NCI-H128 (cell line): ENCODE measurements at regions not wholly inside any gene's neighbourhood (a gene's known extent, or its start where the extent isn't known, plus 50 kb on each side); places are given as distances from the start of the nearest gene placed in this dataset.

ENCODE experiments used
- DNase-seq: peaks from one replicate; lab custom pipeline; 2025; ENCODE audit not compliant: unreplicated experiment; lab: John Stamatoyannopoulos, UW

GRCh38 chr16:85398050-85398451 lies 215.1 kb upstream of the GSE1 start:
- no peak for DNase-seq

DNA sequence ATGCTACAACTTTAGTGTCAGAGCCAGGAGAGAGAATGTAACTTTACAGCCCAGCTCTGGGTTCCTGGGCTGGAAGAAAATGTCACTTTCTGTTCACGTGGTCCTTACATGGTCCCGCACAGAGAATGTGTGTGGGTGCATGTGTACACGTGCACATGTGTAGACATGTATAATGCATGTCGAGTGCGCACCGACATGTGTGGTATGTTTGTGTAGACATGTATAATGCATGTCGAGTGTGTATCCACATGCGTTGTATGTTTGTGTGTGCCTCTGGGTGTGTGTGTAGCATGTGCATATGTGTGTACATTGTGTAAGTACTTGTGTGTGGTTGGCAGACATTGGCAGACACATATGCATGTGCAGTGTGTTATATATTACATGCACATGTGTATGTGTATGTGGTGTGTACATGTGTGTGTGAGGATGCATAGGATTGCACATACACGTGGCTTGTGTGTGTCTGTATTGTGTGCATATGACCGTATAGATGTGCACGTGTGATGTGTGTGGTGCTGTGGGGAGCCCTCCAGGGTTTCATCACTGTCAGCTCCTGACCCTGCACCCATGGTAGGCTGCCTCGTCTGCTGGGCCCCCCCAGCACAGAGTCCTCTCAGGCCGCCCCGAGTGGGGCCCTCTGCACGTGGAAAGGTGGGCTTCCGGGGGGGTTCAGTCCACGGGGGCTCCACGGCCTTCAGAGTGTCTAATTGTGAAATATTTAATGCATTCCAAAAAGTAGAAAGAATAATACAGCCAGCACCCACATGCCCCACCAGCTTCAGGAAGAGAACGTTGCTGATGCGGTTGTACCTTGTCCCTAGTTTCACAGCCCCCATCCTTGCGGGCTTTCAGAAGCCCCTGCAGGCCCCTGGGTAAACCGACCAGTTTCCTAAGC lies 214.2 kb upstream of the GSE1 start:
- no peak for DNase-seq

GRCh38 chr16:85399583-85400284 lies 213.4 kb upstream of the GSE1 start:
- DNase-seq: no peak

- no peak for DNase-seq
Observed at GRCh38 chr16:85400305-85401205, 212.6 kb upstream of the GSE1 start.

DNA sequence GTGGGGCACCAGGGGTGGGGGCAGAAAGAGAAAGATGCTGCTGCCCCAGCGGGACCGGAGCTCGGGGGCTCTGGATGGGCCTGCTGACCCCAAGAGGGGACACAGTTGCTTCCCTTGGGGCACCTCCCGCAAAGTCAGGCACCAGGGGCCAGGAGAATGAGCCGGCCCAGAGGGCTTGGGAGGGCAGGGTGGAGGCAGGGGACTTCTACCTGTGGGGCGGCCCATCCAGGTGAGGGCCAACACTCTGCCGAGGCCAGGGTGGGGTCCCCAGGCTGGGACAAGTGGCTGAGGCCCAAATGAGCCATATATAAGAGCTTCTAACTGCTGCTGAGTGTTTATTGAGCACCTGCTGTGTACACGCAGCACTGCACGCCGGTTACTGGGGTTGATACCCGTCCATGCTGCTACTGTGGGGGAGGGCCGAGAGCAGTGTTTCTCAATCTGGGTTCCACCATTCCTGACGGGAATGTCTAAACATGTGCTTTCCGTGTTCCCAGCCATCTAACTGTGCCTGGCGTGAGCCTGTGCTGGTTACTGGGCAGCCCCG lies 211.7 kb upstream of the GSE1 start:
- no peak for DNase-seq

DNA sequence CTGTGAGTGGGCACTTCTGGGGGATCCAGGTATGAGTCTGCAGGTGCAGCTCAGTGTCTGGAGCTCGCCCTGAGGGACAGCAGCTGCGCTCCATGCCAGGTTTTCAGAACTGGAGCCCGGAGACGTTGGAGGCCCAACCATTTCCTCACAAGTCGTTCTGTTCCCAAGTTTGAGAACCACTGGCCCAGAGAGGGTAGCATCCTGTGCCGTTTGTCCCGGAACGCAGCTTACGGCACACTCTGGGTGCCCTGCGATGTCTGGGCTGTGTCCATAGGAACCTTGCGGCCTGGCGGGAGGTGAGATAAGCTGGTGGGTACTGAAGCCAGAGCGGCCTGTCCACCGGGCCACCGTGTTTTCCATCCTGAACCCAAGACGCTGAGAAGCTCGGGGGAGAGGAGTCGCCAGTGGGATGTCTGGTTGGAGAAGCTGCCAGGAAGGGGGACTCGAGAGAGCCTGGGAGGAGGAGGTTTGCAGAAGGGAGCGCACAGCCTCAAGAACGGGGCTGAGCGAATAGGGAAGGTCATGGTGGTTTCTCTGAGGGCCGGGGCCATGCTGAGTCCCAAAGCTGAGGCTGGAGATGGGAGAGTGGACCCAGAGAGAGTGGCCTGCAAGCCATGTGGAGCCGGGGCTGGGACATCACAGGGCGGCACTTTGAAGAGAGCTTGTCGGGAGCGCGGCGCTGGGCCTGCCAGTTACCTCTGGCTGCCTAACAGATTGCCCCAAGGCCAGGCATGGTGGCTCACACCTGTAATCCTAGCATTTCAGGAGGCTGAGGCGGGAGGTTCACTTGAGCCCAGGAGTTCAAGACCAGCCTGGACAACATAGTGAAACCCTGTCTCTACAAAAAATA lies 211.0 kb upstream of the GSE1 start:
- no peak for DNase-seq

GRCh38 chr16:85402910-85403692 lies 210.0 kb upstream of the GSE1 start:
- no peak for DNase-seq

DNA sequence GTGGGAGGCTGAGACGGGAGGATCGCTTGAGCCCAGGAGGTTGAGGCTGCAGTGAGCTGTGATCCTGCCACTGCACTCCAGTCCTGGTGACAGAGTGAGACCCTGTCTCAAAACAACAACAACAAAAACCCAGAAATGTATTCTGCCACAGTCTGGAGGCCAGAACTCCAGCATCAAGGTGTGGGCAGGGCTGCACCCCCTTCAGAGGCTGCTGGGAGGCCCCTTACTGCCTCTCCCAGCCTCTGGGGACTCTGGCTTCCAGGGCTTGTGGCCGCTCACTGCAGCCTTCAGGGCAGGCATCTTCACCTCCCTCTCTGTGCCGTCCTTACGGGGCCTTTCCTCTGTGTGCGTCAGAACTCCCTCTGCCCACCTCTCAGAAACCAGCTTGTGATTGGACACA lies 209.4 kb upstream of the GSE1 start:
- DNase-seq: no peak

DNA sequence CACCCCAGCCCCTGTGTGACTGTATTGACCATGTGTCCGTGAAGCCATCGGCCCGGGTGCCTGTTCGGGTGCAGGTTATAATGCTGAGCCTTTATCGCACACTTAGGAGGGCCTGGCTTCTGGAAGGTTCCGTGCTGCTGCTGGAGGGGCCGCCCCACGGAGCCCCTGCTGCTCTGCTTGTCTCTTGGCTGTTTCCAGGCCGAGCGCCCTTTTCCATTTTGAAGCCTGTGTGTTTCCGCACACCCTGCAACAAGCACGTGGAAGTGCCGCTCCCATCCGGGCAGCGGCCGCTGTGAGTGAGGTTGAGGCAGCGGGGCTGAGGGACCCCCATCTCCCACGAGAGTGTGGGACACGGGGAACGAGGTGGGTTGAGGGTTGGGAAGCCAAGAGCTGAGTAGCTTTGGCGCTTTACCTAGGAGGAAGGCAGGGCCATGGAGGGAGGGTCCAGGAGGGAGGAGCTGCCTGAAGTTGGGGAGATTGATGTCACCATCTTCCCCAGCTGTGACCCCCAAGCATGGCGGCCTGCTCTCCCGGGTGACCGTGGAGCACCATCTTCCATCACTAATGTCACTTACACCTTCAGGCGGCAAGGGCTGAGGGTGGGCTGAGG lies 200.1 kb upstream of the GSE1 start:
- DNase-seq: no peak

DNA sequence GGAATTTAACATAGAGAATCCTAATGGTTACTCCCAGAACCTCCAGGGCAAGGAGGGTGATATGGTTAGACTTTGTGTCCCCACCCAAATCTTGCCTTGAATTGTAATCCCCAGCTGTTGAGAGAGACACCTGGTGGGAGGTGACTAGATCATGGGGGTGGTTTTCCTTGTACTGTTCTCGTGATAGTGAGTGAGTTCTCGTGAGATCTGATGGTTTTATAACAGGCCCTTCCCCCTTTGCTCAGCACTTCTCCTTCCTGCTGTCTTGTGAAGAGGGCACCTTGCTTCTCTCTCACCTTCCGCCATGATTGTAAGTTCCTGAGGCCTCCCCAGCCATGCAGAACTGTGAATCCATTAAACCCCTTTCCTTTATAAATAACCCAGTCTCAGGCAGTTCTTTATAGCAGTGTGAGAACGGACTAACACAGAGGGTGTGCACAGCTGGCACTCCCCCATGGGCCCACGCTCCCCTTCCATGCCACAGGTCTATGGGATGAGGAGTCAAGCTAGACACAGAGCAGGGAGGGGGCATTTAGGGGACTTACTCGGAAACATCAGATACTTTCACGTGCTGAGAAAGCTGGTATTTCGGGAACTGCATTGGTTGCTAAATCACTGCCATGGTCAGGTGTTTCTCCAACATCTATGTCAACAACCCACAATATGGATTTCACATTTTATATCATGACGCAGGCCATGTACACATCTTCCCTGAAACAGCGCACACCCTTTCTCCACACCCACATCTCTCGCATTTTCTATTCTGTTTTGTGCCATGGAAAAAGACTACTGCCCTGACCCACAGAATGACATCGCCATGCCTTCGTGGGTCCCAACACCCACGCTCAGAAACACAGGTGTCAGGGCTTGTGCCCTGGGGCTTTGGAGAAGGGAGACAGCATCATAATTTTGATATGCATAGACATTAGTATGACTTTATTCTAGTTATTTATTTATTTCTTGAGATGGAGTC lies 199.1 kb upstream of the GSE1 start:
- no peak for DNase-seq

DNA sequence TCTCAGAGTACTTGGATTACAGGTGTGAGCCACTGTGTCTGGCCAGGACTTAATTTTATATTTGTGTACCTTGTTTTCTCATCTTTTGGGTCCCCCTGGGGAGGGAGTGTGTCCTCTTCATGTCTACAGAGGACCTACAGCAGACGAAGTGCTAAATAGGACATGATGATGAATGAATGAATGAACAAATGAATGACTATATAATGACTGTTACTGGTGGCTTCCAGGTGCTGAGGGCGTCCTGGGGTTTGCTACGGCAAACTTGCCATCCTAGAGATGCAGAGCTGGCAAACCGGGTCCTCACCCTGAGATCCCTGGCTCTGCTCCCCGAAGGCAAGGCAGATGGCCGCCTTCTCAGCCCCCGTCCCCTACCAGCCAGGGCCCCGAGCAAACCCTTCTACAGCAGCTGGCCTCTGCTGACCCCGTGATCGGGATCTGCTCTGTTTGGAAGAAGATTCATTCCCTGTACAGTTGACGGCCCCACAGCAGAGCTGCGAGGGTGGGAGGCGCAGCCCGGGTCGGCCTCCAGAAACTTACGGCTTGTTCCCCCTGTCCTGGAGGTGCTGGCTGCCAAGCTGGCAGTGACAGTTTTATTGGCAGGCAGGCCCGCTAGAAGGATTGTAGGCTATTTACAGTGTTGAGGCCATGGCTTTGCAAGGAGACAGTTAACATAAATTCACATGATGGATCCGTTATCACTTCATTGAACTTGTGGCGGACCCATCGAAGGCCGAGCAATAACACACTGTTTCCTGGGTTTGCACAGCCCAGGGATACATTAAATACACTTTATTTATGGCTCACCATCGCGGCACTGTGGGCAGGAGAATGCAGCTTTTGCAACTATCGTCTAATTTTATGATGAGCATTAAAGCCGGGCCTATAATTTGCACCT lies 197.7 kb upstream of the GSE1 start:
- DNase-seq: no peak

GRCh38 chr16:85416228-85417109 lies 196.7 kb upstream of the GSE1 start:
- no peak for DNase-seq

GRCh38 chr16:85417156-85417860 lies 195.8 kb upstream of the GSE1 start:
- DNase-seq: no peak

GRCh38 chr16:85418978-85419491 lies 194.1 kb upstream of the GSE1 start:
- DNase-seq: no peak
